ENCODE measurements at regions not wholly inside any gene's neighbourhood (a gene's known extent, or its start where the extent isn't known, plus 50 kb on each side); places are given as distances from the start of the nearest gene placed in this dataset.

- DNase-seq, result no peak
Observed at GRCh38 chr6:122077603-122078002, 321.8 kb upstream of the HSF2 start.

GRCh38 chr6:122078481-122078880 is 321.0 kb upstream of the HSF2 start:
- no peak for DNase-seq

GRCh38 chr6:122079916-122080315 is 319.5 kb upstream of the HSF2 start:
- DNase-seq, result no peak

- DNase-seq, result no peak
Observed at GRCh38 chr6:122081921-122082320, 317.5 kb upstream of the HSF2 start.

GRCh38 chr6:122082370-122082769 is 317.1 kb upstream of the HSF2 start:
- no peak for DNase-seq

- DNase-seq, result no peak
Observed at GRCh38 chr6:122092366-122092765, 307.1 kb upstream of the HSF2 start.

GRCh38 chr6:122098201-122098678 is 301.2 kb upstream of the HSF2 start:
- DNase-seq, result no peak

GRCh38 chr6:122102026-122102425 is 297.4 kb upstream of the HSF2 start:
- no peak for DNase-seq

GRCh38 chr6:122107256-122107852 is 292.1 kb upstream of the HSF2 start:
- DNase-seq, result no peak

- no peak for DNase-seq
Observed at GRCh38 chr6:122109075-122109474, 290.4 kb upstream of the HSF2 start.

GRCh38 chr6:122114717-122115116 is 284.7 kb upstream of the HSF2 start:
- DNase-seq, result no peak

- no peak for DNase-seq
Observed at GRCh38 chr6:122116119-122116834, 283.2 kb upstream of the HSF2 start.

- no peak for DNase-seq
Observed at GRCh38 chr6:122116835-122117627, 282.4 kb upstream of the HSF2 start.

GRCh38 chr6:122118945-122119506 is 280.4 kb upstream of the HSF2 start:
- no peak for DNase-seq

GRCh38 chr6:122122202-122122601 is 277.2 kb upstream of the HSF2 start:
- DNase-seq, result no peak

GRCh38 chr6:122122686-122123085 is 276.8 kb upstream of the HSF2 start:
- DNase-seq, result no peak

GRCh38 chr6:122124908-122125307 is 274.5 kb upstream of the HSF2 start:
- no peak for DNase-seq

- no peak for DNase-seq
Observed at GRCh38 chr6:122126894-122127293, 272.6 kb upstream of the HSF2 start.

GRCh38 chr6:122128445-122128844 is 271.0 kb upstream of the HSF2 start:
- DNase-seq, result no peak

GRCh38 chr6:122129313-122130025 is 270.0 kb upstream of the HSF2 start:
- DNase-seq, result no peak

- no peak for DNase-seq
Observed at GRCh38 chr6:122130026-122130348, 269.5 kb upstream of the HSF2 start.

GRCh38 chr6:122130518-122130917 is 268.9 kb upstream of the HSF2 start:
- no peak for DNase-seq

GRCh38 chr6:122136386-122136785 is 263.1 kb upstream of the HSF2 start:
- DNase-seq, result no peak
